ENCODE measurements at regions not wholly inside any gene's neighbourhood (a gene's known extent, or its start where the extent isn't known, plus 50 kb on each side); places are given as distances from the start of the nearest gene placed in this dataset.

- no peaks in the 10 kb centered on the region for H3K79me2 ChIP-seq (ENCODE audit: control insufficient read depth, insufficient read depth, low read length)
- H4K20me1 ChIP-seq (ENCODE audit: control insufficient read depth, extremely low read depth, insufficient read depth, low read length), result no peaks in the 10 kb centered on the region
- H3K9ac ChIP-seq (ENCODE audit: insufficient read depth, low read length), result no peak overlapping the region
- DNase-seq (ENCODE audit: low read depth in 2 of 2), result no peak
- no peak overlapping the region for H3K4me3 ChIP-seq (replicated peaks in 1 of 4; ENCODE audit: control extremely low read depth in 1 of 4, insufficient read depth in 1 of 4, low read depth in 3 of 4, low read length in 4 of 4)
- H3K4me2 ChIP-seq (ENCODE audit: extremely low read depth, insufficient read depth, low read length), result no peak overlapping the region
- no peaks in the 10 kb centered on the region for H3K9me3 ChIP-seq (ENCODE audit: control insufficient read depth, insufficient read depth, low read depth, low read length)
- TF ChIP-seq EZH2 (IDR thresholded peaks at IDR 0.05; ENCODE audit: low read length, missing control alignments) (no peak), CTCF (conservative IDR thresholded peaks at IDR 0.05 in 1 of 2, IDR thresholded peaks at IDR 0.05 in 1 of 2; ENCODE audit: low read depth in 1 of 2, low read length in 2 of 2) (no peak)
- H2AFZ ChIP-seq (ENCODE audit: low read length), result no peak overlapping the region
- no peaks in the 10 kb centered on the region for H3K4me1 ChIP-seq (ENCODE audit: control insufficient read depth, extremely low read depth, insufficient read depth, low read length)
- no peaks in the 10 kb centered on the region for H3K36me3 ChIP-seq (ENCODE audit: control insufficient read depth, insufficient read depth, low read length)
- H3K27me3 ChIP-seq (ENCODE audit: control insufficient read depth, insufficient read depth, low read length), result no peaks in the 10 kb centered on the region
- no peak overlapping the region for H3K27ac ChIP-seq (ENCODE audit: insufficient read depth, low read length)
Observed at GRCh38 chr5:19261879-19262278, 726.1 kb downstream of the CDH18 start.

- H4K20me1 ChIP-seq (ENCODE audit: control insufficient read depth, extremely low read depth, insufficient read depth, low read length), result no peaks in the 10 kb centered on the region
- no peak overlapping the region for H3K9ac ChIP-seq (ENCODE audit: insufficient read depth, low read length)
- H3K27me3 ChIP-seq (ENCODE audit: control insufficient read depth, insufficient read depth, low read length), result no peaks in the 10 kb centered on the region
- no peaks in the 10 kb centered on the region for H3K4me1 ChIP-seq (ENCODE audit: control insufficient read depth, extremely low read depth, insufficient read depth, low read length)
- no peak overlapping the region for H2AFZ ChIP-seq (ENCODE audit: low read length)
- H3K79me2 ChIP-seq (ENCODE audit: control insufficient read depth, insufficient read depth, low read length), result no peaks in the 10 kb centered on the region
- H3K9me3 ChIP-seq (ENCODE audit: control insufficient read depth, insufficient read depth, low read depth, low read length), result no peaks in the 10 kb centered on the region
- H3K27ac ChIP-seq (ENCODE audit: insufficient read depth, low read length), result no peak overlapping the region
- no peak overlapping the region for H3K4me3 ChIP-seq (replicated peaks in 1 of 4; ENCODE audit: control extremely low read depth in 1 of 4, insufficient read depth in 1 of 4, low read depth in 3 of 4, low read length in 4 of 4)
- H3K36me3 ChIP-seq (ENCODE audit: control insufficient read depth, insufficient read depth, low read length), result no peaks in the 10 kb centered on the region
- H3K4me2 ChIP-seq (ENCODE audit: extremely low read depth, insufficient read depth, low read length), result no peak overlapping the region
- TF ChIP-seq EZH2 (IDR thresholded peaks at IDR 0.05; ENCODE audit: low read length, missing control alignments), result no peak
- TF ChIP-seq CTCF (conservative IDR thresholded peaks at IDR 0.05 in 1 of 2, IDR thresholded peaks at IDR 0.05 in 1 of 2; ENCODE audit: low read depth in 1 of 2, low read length in 2 of 2), result no peak
- no peak for DNase-seq (ENCODE audit: low read depth in 2 of 2)
Observed at GRCh38 chr5:19264821-19265220, 723.2 kb downstream of the CDH18 start.

DNA sequence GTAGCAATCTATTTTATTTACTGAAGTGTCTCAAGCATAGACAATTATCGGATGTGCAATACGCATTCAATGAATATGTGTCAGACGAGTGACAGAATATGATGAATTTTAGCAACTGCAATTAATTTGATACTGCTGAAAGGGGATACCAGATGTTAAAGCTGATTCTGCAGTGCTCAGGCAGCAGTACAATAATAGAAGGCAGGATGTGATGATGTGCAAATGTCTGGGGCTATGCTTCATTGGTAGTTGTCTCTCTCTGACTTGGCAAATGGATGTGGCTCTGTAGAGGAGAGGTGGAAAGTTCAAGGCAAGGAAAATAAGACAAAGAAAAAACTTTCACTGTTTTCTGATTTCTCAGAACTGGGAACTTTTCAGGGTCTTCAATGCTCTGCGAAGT lies 721.2 kb downstream of the CDH18 start:
- Histone ChIP-seq H3K79me2 (ENCODE audit: control insufficient read depth, insufficient read depth, low read length) (no peaks in the 10 kb centered on the region), H3K9me3 (ENCODE audit: control insufficient read depth, insufficient read depth, low read depth, low read length) (no peaks in the 10 kb centered on the region), H3K9ac (ENCODE audit: insufficient read depth, low read length) (no peak overlapping the region), H3K27ac (ENCODE audit: insufficient read depth, low read length) (no peak overlapping the region), H3K4me1 (ENCODE audit: control insufficient read depth, extremely low read depth, insufficient read depth, low read length) (no peaks in the 10 kb centered on the region), H3K4me2 (ENCODE audit: extremely low read depth, insufficient read depth, low read length) (no peak overlapping the region), H3K36me3 (ENCODE audit: control insufficient read depth, insufficient read depth, low read length) (no peaks in the 10 kb centered on the region), H3K27me3 (ENCODE audit: control insufficient read depth, insufficient read depth, low read length) (no peaks in the 10 kb centered on the region), H3K4me3 (replicated peaks in 1 of 4; ENCODE audit: control extremely low read depth in 1 of 4, insufficient read depth in 1 of 4, low read depth in 3 of 4, low read length in 4 of 4) (no peak overlapping the region), H2AFZ (ENCODE audit: low read length) (no peak overlapping the region), H4K20me1 (ENCODE audit: control insufficient read depth, extremely low read depth, insufficient read depth, low read length) (no peaks in the 10 kb centered on the region)
- TF ChIP-seq EZH2 (IDR thresholded peaks at IDR 0.05; ENCODE audit: low read length, missing control alignments) (no peak), CTCF (conservative IDR thresholded peaks at IDR 0.05 in 1 of 2, IDR thresholded peaks at IDR 0.05 in 1 of 2; ENCODE audit: low read depth in 1 of 2, low read length in 2 of 2) (no peak)
- DNase-seq (ENCODE audit: low read depth in 2 of 2), result no peak
